Transverse colon (tissue), 4 donors: ENCODE measurements at regions not wholly inside any gene's neighbourhood (a gene's known extent, or its start where the extent isn't known, plus 50 kb on each side); places are given as distances from the start of the nearest gene placed in this dataset.

Experiments
- DNase-seq: peaks from one replicate; pipeline ENCODE4 v3.0.0-alpha.2; 2019
- H3K27ac ChIP-seq, 4 donors: fragments of 200-600 bp; sonication (generic); 2 replicates each; pipeline ENCODE4 v1.5.1; 2016 to 2018; ENCODE audit warnings: inconsistent platforms in 4 of 4
- H3K27me3 ChIP-seq: fragments of 200-600 bp; sonication (generic); 2 replicates; pipeline ENCODE4 v1.5.1; 2017; ENCODE audit warnings: inconsistent platforms
- H3K36me3 ChIP-seq, 4 donors: fragments of 200-600 bp; sonication (generic); 2 replicates each; pipeline ENCODE4 v1.5.1; 2017 to 2019; ENCODE audit warnings: inconsistent platforms in 4 of 4
- H3K4me1 ChIP-seq, 4 donors: fragments of 200-600 bp; sonication (generic); 2 replicates each; pipeline ENCODE4 v1.5.1; 2017 to 2020; ENCODE audit warnings: inconsistent platforms in 4 of 4
- H3K4me3 ChIP-seq, 4 donors: fragments of 200-600 bp; sonication (generic); 1 replicate in 1 of 4; 2 replicates in 3 of 4; pipeline versions ENCODE4 v1.5.1 to v1.6.1; 2017 to 2019; ENCODE audit warnings: inconsistent platforms in 4 of 4
- H3K9me3 ChIP-seq, 2 donors: fragments of 200-600 bp; sonication (generic); 2 replicates each; pipeline ENCODE4 v1.5.1; 2017 to 2019; ENCODE audit warnings: inconsistent platforms in 2 of 2
- CTCF ChIP-seq, 5 experiments: fragments of 200-600 bp in 3 of 5; fragments of 450-650 bp in 2 of 5; sonication (generic) in 3 of 5; IDR thresholded peaks; 1 replicate in 2 of 5; 2 replicates in 3 of 5; pipeline ENCODE4 v1.5.1; 2016 to 2017; ENCODE audit warnings: antibody characterized with exemption in 5 of 5, inconsistent platforms in 3 of 5, mild to moderate bottlenecking in 2 of 5, moderate library complexity in 1 of 5
- EP300 ChIP-seq: sonication (generic); formaldehyde crosslinking; IDR thresholded peaks from one replicate; pipeline ENCODE4 v1.6.1; 2017; ENCODE audit warnings: antibody characterized with exemption, low read depth
- POLR2A ChIP-seq: fragments of 450-650 bp; IDR thresholded peaks from one replicate; pipeline ENCODE4 v1.6.1; 2016; ENCODE audit warnings: antibody characterized with exemption, mild to moderate bottlenecking, moderate library complexity
- POLR2AphosphoS5 ChIP-seq, 3 donors: sonication (generic); formaldehyde crosslinking; IDR thresholded peaks; one replicate each; pipeline ENCODE4 v1.6.1; 2016; ENCODE audit warnings: antibody characterized with exemption in 3 of 3
- WGBS, 2 donors: methylation state at CpG; one replicate each; pipeline ENCODE4 v1.1.5; 2018; ENCODE audit warnings: low coverage in 1 of 2; 5-methylcytosine and 5-hydroxymethylcytosine counted together
- in situ Hi-C, 4 donors: fragments of 200-750 bp; cut with MboI; loops; one replicate each; pipeline versions ENCODE4 v1.15.0 to v1.15.1; 2017; ENCODE audit warnings: low sequenced_read_pairs in 3 of 4, low pct_ligation_motif_present in 1 of 4, low pct_unique_long_range_greater_than_20kb in 1 of 4
- intact Hi-C: fragments of 100-400 bp; cut with DNase I; formaldehyde crosslinking; loops from one replicate; pipeline ENCODE4 v1.15.1; 2023; ENCODE audit warnings: low total_unique reads

- Histone ChIP-seq H3K27me3 (no peaks in the 10 kb centered on the region), H3K9me3 (no peaks in the 10 kb centered on the region), H3K4me1 (no peaks in the 10 kb centered on the region), H3K4me3 (no peak overlapping the region), H3K36me3 (no peaks in the 10 kb centered on the region), H3K27ac (no peak overlapping the region)
- in situ Hi-C loops (no loop called here), intact Hi-C loops (no loop called here)
- no peak for DNase-seq
- no peak for TF ChIP-seq POLR2A
- TF ChIP-seq EP300 = no peak
- TF ChIP-seq CTCF (IDR thresholded peaks at IDR 0.05) = no peak
- no peak for TF ChIP-seq POLR2AphosphoS5 (IDR thresholded peaks at IDR 0.05)
- 56 to 63% methylated on average over 4 of the region's 4 CpGs for WGBS, 2 donors
Observed at GRCh38 chr2:163474889-163475288, 260.9 kb downstream of the FIGN start.

- no peak for DNase-seq
- Histone ChIP-seq H3K27ac (no peak overlapping the region), H3K9me3 (no peaks in the 10 kb centered on the region), H3K4me1 (no peaks in the 10 kb centered on the region), H3K36me3 (no peaks in the 10 kb centered on the region), H3K4me3 (no peak overlapping the region), H3K27me3 (no peaks in the 10 kb centered on the region)
- intact Hi-C loops (no loop called here), in situ Hi-C loops (no loop called here)
- 82 to 83% methylated on average over 4 of the region's 4 CpGs for WGBS, 2 donors
- TF ChIP-seq CTCF (IDR thresholded peaks at IDR 0.05) = no peak
- no peak for TF ChIP-seq EP300
- no peak for TF ChIP-seq POLR2AphosphoS5 (IDR thresholded peaks at IDR 0.05)
- TF ChIP-seq POLR2A = no peak
Observed at GRCh38 chr2:163474319-163474744, 261.5 kb downstream of the FIGN start.

- H3K27ac ChIP-seq = no peak overlapping the region
- no peaks in the 10 kb centered on the region for H3K36me3 ChIP-seq
- no peak for DNase-seq
- TF ChIP-seq CTCF (IDR thresholded peaks at IDR 0.05) = no peak
- TF ChIP-seq EP300 = no peak
- no peak for TF ChIP-seq POLR2A
- TF ChIP-seq POLR2AphosphoS5 (IDR thresholded peaks at IDR 0.05) = no peak
- H3K9me3 ChIP-seq = no peaks in the 10 kb centered on the region
- intact Hi-C loops = no loop called here
- H3K27me3 ChIP-seq = no peaks in the 10 kb centered on the region
- 0 to 36% methylated on average over 1 of the region's 1 CpG for WGBS, 2 donors
- H3K4me1 ChIP-seq = no peaks in the 10 kb centered on the region
- in situ Hi-C loops = no loop called here
- no peak overlapping the region for H3K4me3 ChIP-seq
Observed at GRCh38 chr2:163471947-163472346, 263.9 kb downstream of the FIGN start.

- no peak overlapping the region for H3K4me3 ChIP-seq
- H3K27ac ChIP-seq = no peak overlapping the region
- intact Hi-C loops (no loop called here), in situ Hi-C loops (no loop called here)
- H3K9me3 ChIP-seq = no peaks in the 10 kb centered on the region
- TF ChIP-seq POLR2A (no peak), CTCF (IDR thresholded peaks at IDR 0.05) (no peak), POLR2AphosphoS5 (IDR thresholded peaks at IDR 0.05) (no peak)
- 24 to 44% methylated on average over 3 of the region's 3 CpGs for WGBS, 2 donors
- no peaks in the 10 kb centered on the region for H3K4me1 ChIP-seq
- H3K36me3 ChIP-seq = no peaks in the 10 kb centered on the region
- DNase-seq = no peak
- H3K27me3 ChIP-seq = no peaks in the 10 kb centered on the region
Observed at GRCh38 chr2:163469561-163469962, 266.2 kb downstream of the FIGN start.
